Endothelial cell of umbilical vein (primary cell): ENCODE measurements at regions not wholly inside any gene's neighbourhood (a gene's known extent, or its start where the extent isn't known, plus 50 kb on each side); places are given as distances from the start of the nearest gene placed in this dataset.

Experiments
- BruUV-seq: library from RNA; stranded (reverse); fragments of 400-500 nt; replicated peaks from 2 replicates; lab custom pipeline; 2021; lab: Mats Ljungman, UMichigan
- CTCF ChIA-PET: fragments of 300-600, 350-600 bp; sonication (Branson Sonifier 250); formaldehyde crosslinking; loops from one replicate; lab custom pipeline; 2021; ENCODE audit warnings: antibody characterized with exemption, inconsistent platforms; lab: Charles Lee
- POLR2A ChIA-PET: fragments of 300-600, 350-600 bp; sonication (Branson Sonifier 250); formaldehyde crosslinking; loops from one replicate; lab custom pipeline; 2021; ENCODE audit warnings: antibody characterized with exemption, inconsistent platforms; lab: Charles Lee
- DNase-seq: peaks from one replicate; pipeline ENCODE4 v3.0.0-alpha.2; 2011; ENCODE audit warnings: low read depth, low spot score
- FAIRE-seq: peaks from 2 replicates; lab custom pipeline; 2011; peaks lifted over from hg19 to GRCh38; lab: Jason Lieb, UNC
- H2AFZ ChIP-seq: 2 replicates; pipeline ENCODE4 v1.6.0; 2012; ENCODE audit warnings: low read depth, low read length, control low read depth, inconsistent platforms
- H3K27ac ChIP-seq: 2 replicates; pipeline ENCODE4 v1.5.1; 2011; ENCODE audit warnings: low read depth, mild to moderate bottlenecking, control low read depth, low read length, moderate library complexity; ENCODE audit not compliant: insufficient read depth
- H3K27me3 ChIP-seq, 2 experiments: 2 replicates each; pipeline versions ENCODE4 v1.6.0 to v1.6.1; 2011; ENCODE audit warnings: low read length in 2 of 2, mixed read lengths in 1 of 2; ENCODE audit not compliant: control insufficient read depth in 2 of 2, insufficient read depth in 2 of 2
- H3K36me3 ChIP-seq, 2 experiments: 2 replicates in 1 of 2; 3 replicates in 1 of 2; pipeline ENCODE4 v1.5.1; 2011; ENCODE audit warnings: low read length in 2 of 2, mild to moderate bottlenecking in 1 of 2, moderate library complexity in 1 of 2; ENCODE audit not compliant: control insufficient read depth in 2 of 2, insufficient read depth in 2 of 2; ENCODE audit errors: extremely low read depth in 1 of 2
- H3K4me1 ChIP-seq: 3 replicates; pipeline ENCODE4 v1.5.1; 2011; ENCODE audit warnings: mild to moderate bottlenecking, low read length; ENCODE audit not compliant: control insufficient read depth, insufficient read depth; ENCODE audit errors: extremely low read depth
- H3K4me2 ChIP-seq: 2 replicates; pipeline ENCODE4 v1.6.1; 2011; ENCODE audit warnings: low read length, control low read depth, mixed read lengths; ENCODE audit not compliant: insufficient read depth
- H3K4me3 ChIP-seq, 3 experiments: fragments of 200-600 bp in 1 of 3; sonication (generic), shearing (Covaris generic) in 1 of 3; replicated peaks in 1 of 3; 2 replicates each; pipeline ENCODE4 v1.5.1; 2011 to 2016; ENCODE audit warnings: control low read depth in 3 of 3, low read length in 3 of 3, mild to moderate bottlenecking in 2 of 3, inconsistent platforms in 1 of 3, low read depth in 1 of 3, moderate library complexity in 1 of 3; ENCODE audit not compliant: insufficient read depth in 1 of 3
- H3K79me2 ChIP-seq: 2 replicates; pipeline ENCODE4 v1.6.0; 2012; ENCODE audit warnings: low read length, inconsistent platforms; ENCODE audit not compliant: control insufficient read depth, insufficient read depth
- H3K9ac ChIP-seq: replicated peaks from 2 replicates; pipeline ENCODE3; 2011; ENCODE audit warnings: low read length, control low read depth; ENCODE audit not compliant: insufficient read depth; ENCODE audit errors: extremely low read depth
- H3K9me1 ChIP-seq: replicated peaks from 3 replicates; pipeline ENCODE4 v1.6.0; 2011; ENCODE audit warnings: mild to moderate bottlenecking, low read length; ENCODE audit not compliant: control insufficient read depth, insufficient read depth; ENCODE audit errors: extremely low read depth
- H3K9me3 ChIP-seq: replicated peaks from 2 replicates; pipeline ENCODE4 v1.5.1; 2012; ENCODE audit warnings: low read length, inconsistent platforms; ENCODE audit not compliant: control insufficient read depth, insufficient read depth
- H4K20me1 ChIP-seq: replicated peaks from 2 replicates; pipeline ENCODE3; 2011; ENCODE audit warnings: mild to moderate bottlenecking, low read length; ENCODE audit not compliant: control insufficient read depth, insufficient read depth; ENCODE audit errors: extremely low read depth
- EZH2 ChIP-seq: IDR thresholded peaks from 2 replicates; pipeline ENCODE4 v1.6.1; 2012; ENCODE audit warnings: borderline replicate concordance, low read depth, mild to moderate bottlenecking, moderate library complexity, low read length, inconsistent platforms; ENCODE audit not compliant: severe bottlenecking
- FOS ChIP-seq: IDR thresholded peaks from 2 replicates; pipeline ENCODE4 v1.6.1; 2011; ENCODE audit warnings: mild to moderate bottlenecking, low read length, moderate library complexity, borderline replicate concordance; ENCODE audit not compliant: insufficient read depth
- GATA2 ChIP-seq: IDR thresholded peaks from 2 replicates; pipeline ENCODE4 v1.7.0; 2011; ENCODE audit warnings: low read depth, mild to moderate bottlenecking, moderate library complexity, mixed read lengths, low read length; ENCODE audit not compliant: insufficient read length, insufficient read depth
- JUN ChIP-seq: IDR thresholded peaks from 2 replicates; pipeline ENCODE4 v1.6.1; 2011; ENCODE audit warnings: borderline replicate concordance, low read depth; ENCODE audit not compliant: insufficient read length, insufficient read depth
- MYC ChIP-seq: IDR thresholded peaks from one replicate; pipeline ENCODE4 v1.6.1; 2011; ENCODE audit warnings: mild to moderate bottlenecking, low read depth, low read length
- POLR2A ChIP-seq: IDR thresholded peaks from 2 replicates; pipeline ENCODE4 v1.6.1; 2012; ENCODE audit warnings: low read depth, mild to moderate bottlenecking, control low read depth, low read length
- POLR2AphosphoS5 ChIP-seq: IDR thresholded peaks from 2 replicates; pipeline ENCODE4 v1.6.1; 2012; ENCODE audit warnings: low read depth, mild to moderate bottlenecking, control low read depth, low read length, moderate library complexity; ENCODE audit not compliant: insufficient read depth
- dilution Hi-C: fragments of 300-500 bp; cut with MboI; formaldehyde crosslinking; loops from one replicate; pipeline ENCODE4 v1.15.0; 2019; ENCODE audit warnings: low sequenced_read_pairs; ENCODE audit not compliant: extremely low pct_ligation_motif_present
- intact Hi-C: fragments of 100-400 bp; cut with micrococcal nuclease; formaldehyde crosslinking; loops from one replicate; pipeline ENCODE4 v1.10.0; 2022
- TF ChIP-seq, protein P1 (sequence below): IDR thresholded peaks from 2 replicates; pipeline ENCODE4 v1.6.1; 2011; ENCODE audit not compliant: insufficient read depth, insufficient read length
- TF ChIP-seq, protein P2 (sequence below), 2 donors: IDR thresholded peaks; 1 replicate in 1 of 2; 2 replicates in 1 of 2; pipeline ENCODE4 v1.5.1; 2011; ENCODE audit warnings: low read length in 2 of 2, mild to moderate bottlenecking in 2 of 2, moderate library complexity in 2 of 2, control low read depth in 1 of 2, inconsistent platforms in 1 of 2, low read depth in 1 of 2; ENCODE audit not compliant: insufficient read depth in 1 of 2; ENCODE audit errors: extremely low read depth in 1 of 2

GRCh38 chr2:14716319-14716718, 83.8 kb downstream of the LRATD1 start:
- CTCF ChIA-PET, result no interaction called here
- H3K9ac ChIP-seq, result no peak overlapping the region
- BruUV-seq, result no TSS peak
- H3K36me3 ChIP-seq, result no peaks in the 10 kb centered on the region
- peaks cover 2% of the 10 kb centered on the region for H3K9me3 ChIP-seq
- no peak overlapping the region for H2AFZ ChIP-seq
- H3K4me1 ChIP-seq, result no peaks in the 10 kb centered on the region
- H3K4me3 ChIP-seq, result no peak overlapping the region
- TF ChIP-seq MYC, result no peak
- no peak for TF ChIP-seq JUN
- TF ChIP-seq, protein P1, sequence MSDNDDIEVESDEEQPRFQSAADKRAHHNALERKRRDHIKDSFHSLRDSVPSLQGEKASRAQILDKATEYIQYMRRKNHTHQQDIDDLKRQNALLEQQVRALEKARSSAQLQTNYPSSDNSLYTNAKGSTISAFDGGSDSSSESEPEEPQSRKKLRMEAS, result no peak
- TF ChIP-seq, protein P2, sequence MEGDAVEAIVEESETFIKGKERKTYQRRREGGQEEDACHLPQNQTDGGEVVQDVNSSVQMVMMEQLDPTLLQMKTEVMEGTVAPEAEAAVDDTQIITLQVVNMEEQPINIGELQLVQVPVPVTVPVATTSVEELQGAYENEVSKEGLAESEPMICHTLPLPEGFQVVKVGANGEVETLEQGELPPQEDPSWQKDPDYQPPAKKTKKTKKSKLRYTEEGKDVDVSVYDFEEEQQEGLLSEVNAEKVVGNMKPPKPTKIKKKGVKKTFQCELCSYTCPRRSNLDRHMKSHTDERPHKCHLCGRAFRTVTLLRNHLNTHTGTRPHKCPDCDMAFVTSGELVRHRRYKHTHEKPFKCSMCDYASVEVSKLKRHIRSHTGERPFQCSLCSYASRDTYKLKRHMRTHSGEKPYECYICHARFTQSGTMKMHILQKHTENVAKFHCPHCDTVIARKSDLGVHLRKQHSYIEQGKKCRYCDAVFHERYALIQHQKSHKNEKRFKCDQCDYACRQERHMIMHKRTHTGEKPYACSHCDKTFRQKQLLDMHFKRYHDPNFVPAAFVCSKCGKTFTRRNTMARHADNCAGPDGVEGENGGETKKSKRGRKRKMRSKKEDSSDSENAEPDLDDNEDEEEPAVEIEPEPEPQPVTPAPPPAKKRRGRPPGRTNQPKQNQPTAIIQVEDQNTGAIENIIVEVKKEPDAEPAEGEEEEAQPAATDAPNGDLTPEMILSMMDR (IDR thresholded peaks at IDR 0.05; ENCODE audit: extremely low read depth in 1 of 2, insufficient read depth in 1 of 2, low read depth in 1 of 2, low read length in 2 of 2), result no peak
- TF ChIP-seq POLR2AphosphoS5, result no peak
- TF ChIP-seq FOS, result no peak
- no peak for TF ChIP-seq GATA2
- no peak for TF ChIP-seq EZH2
- no peak for TF ChIP-seq POLR2A
- no peaks in the 10 kb centered on the region for H3K27me3 ChIP-seq
- POLR2A ChIA-PET, result no interaction called here
- H3K27ac ChIP-seq, result no peak overlapping the region
- FAIRE-seq, result no peak
- no peak overlapping the region for H3K4me2 ChIP-seq
- DNase-seq, result no peak
- intact Hi-C loops, result no loop called here
- dilution Hi-C loops, result no loop called here
- no peaks in the 10 kb centered on the region for H3K79me2 ChIP-seq
- H3K9me1 ChIP-seq, result no peaks in the 10 kb centered on the region
- no peaks in the 10 kb centered on the region for H4K20me1 ChIP-seq
